SK-N-SH treated with all-trans-retinoic acid at 6 μM for 48 hours (cell line): ENCODE measurements at regions not wholly inside any gene's neighbourhood (a gene's known extent, or its start where the extent isn't known, plus 50 kb on each side); places are given as distances from the start of the nearest gene placed in this dataset.
"Not testable (repeated sequence)": the region's sequence is repeated elsewhere in the genome, so short reads cannot be mapped to it uniquely, and the experiment has no call there.

Source experiments
- ATAC-seq: fragments of 200-7000 bp; cut with Tn5 transposase; 3 replicates; pipeline ENCODE4 v1.9.1; 2020; ENCODE audit warnings: mild to moderate bottlenecking, moderate library complexity
- ARNTL ChIP-seq: fragments of 450-650 bp; formaldehyde crosslinking; IDR thresholded peaks from 2 replicates; pipeline ENCODE4 v1.5.0; 2020; ENCODE audit warnings: low read depth, mild to moderate bottlenecking, moderate library complexity, borderline replicate concordance
- BACH2 ChIP-seq: fragments of 250-450 bp; sonication (Bioruptor Pico); IDR thresholded peaks from 2 replicates; pipeline ENCODE4 v1.9.0; 2021; ENCODE audit warnings: mild to moderate bottlenecking, borderline replicate concordance
- CREB5 ChIP-seq: fragments of 250-450 bp; sonication (Bioruptor Pico); IDR thresholded peaks from 2 replicates; pipeline ENCODE4 v1.5.1; 2020; ENCODE audit warnings: low read depth, mild to moderate bottlenecking, moderate library complexity
- CSDC2 ChIP-seq: fragments of 250-450 bp; sonication (Bioruptor Pico); IDR thresholded peaks from 2 replicates; pipeline ENCODE4 v1.5.0; 2020; ENCODE audit warnings: mild to moderate bottlenecking, moderate library complexity
- CSRNP3 ChIP-seq: fragments of 250-450 bp; sonication (Bioruptor Pico); IDR thresholded peaks from 2 replicates; pipeline ENCODE4 v1.5.1; 2021; ENCODE audit warnings: mild to moderate bottlenecking, moderate library complexity
- ESRRG ChIP-seq: fragments of 250-450 bp; sonication (Bioruptor Pico); IDR thresholded peaks from 2 replicates; pipeline ENCODE4 v1.6.1; 2021; ENCODE audit warnings: mild to moderate bottlenecking
- GLIS3 ChIP-seq: fragments of 250-450 bp; sonication (Bioruptor Pico); IDR thresholded peaks from 2 replicates; pipeline ENCODE4 v1.5.0; 2020; ENCODE audit warnings: mild to moderate bottlenecking, moderate library complexity
- ISL1 ChIP-seq: fragments of 250-450 bp; sonication (Bioruptor Pico); IDR thresholded peaks from 2 replicates; pipeline ENCODE4 v2.1.2; 2022; ENCODE audit warnings: mild to moderate bottlenecking, moderate library complexity
- OSR1 ChIP-seq: fragments of 250-450 bp; sonication (Bioruptor Pico); IDR thresholded peaks from 2 replicates; pipeline ENCODE4 v1.8.0; 2022; ENCODE audit warnings: moderate library complexity, mild to moderate bottlenecking, inconsistent platforms
- PATZ1 ChIP-seq: fragments of 250-450 bp; sonication (Bioruptor Pico); IDR thresholded peaks from 2 replicates; pipeline ENCODE4 v1.8.0; 2020; ENCODE audit warnings: mild to moderate bottlenecking, moderate library complexity, borderline replicate concordance
- POU6F1 ChIP-seq: fragments of 250-450 bp; sonication (Bioruptor Pico); IDR thresholded peaks from 2 replicates; pipeline ENCODE4 v1.8.0; 2021; ENCODE audit warnings: low read depth, mild to moderate bottlenecking, moderate library complexity, borderline replicate concordance
- PPARA ChIP-seq: fragments of 250-450 bp; sonication (Bioruptor Pico); IDR thresholded peaks from 2 replicates; pipeline ENCODE4 v1.5.0; 2020; ENCODE audit warnings: mild to moderate bottlenecking, borderline replicate concordance
- RARB ChIP-seq: fragments of 250-450 bp; sonication (Bioruptor Pico); IDR thresholded peaks from 2 replicates; pipeline ENCODE4 v1.8.0; 2021; ENCODE audit warnings: mild to moderate bottlenecking, moderate library complexity
- SNAI2 ChIP-seq: fragments of 250-450 bp; sonication (Bioruptor Pico); IDR thresholded peaks from 2 replicates; pipeline ENCODE4 v1.5.0; 2020; ENCODE audit warnings: mild to moderate bottlenecking, moderate library complexity
- TCF4 ChIP-seq: fragments of 250-450 bp; sonication (Bioruptor Pico); IDR thresholded peaks from 2 replicates; pipeline ENCODE4 v1.8.0; 2021; ENCODE audit warnings: mild to moderate bottlenecking, moderate library complexity, borderline replicate concordance
- TOX ChIP-seq: fragments of 250-450 bp; sonication (Bioruptor Pico); IDR thresholded peaks from 2 replicates; pipeline ENCODE4 v1.8.0; 2021; ENCODE audit warnings: mild to moderate bottlenecking, moderate library complexity, borderline replicate concordance
- TSHZ2 ChIP-seq: fragments of 250-450 bp; sonication (Bioruptor Pico); IDR thresholded peaks from 2 replicates; pipeline ENCODE4 v1.5.0; 2020; ENCODE audit warnings: mild to moderate bottlenecking, moderate library complexity
- ZC3H10 ChIP-seq: fragments of 250-450 bp; sonication (Bioruptor Pico); IDR thresholded peaks from 2 replicates; pipeline ENCODE4 v1.5.1; 2021; ENCODE audit warnings: mild to moderate bottlenecking, moderate library complexity
- ZFP3 ChIP-seq: fragments of 250-450 bp; sonication (Bioruptor Pico); IDR thresholded peaks from 2 replicates; pipeline ENCODE4 v1.5.0; 2020; ENCODE audit warnings: mild to moderate bottlenecking, moderate library complexity
- ZFP30 ChIP-seq: fragments of 450-650 bp; formaldehyde crosslinking; IDR thresholded peaks from 2 replicates; pipeline ENCODE4 v1.5.0; 2022; ENCODE audit warnings: mild to moderate bottlenecking, moderate library complexity
- ZNF565 ChIP-seq: fragments of 450-650 bp; formaldehyde crosslinking; conservative IDR thresholded peaks from 2 replicates; pipeline ENCODE4 v1.5.0; 2020; ENCODE audit warnings: low read depth, mild to moderate bottlenecking, moderate library complexity
- ZNF70 ChIP-seq: fragments of 450-650 bp; formaldehyde crosslinking; IDR thresholded peaks from 2 replicates; pipeline ENCODE4 v1.5.0; 2020; ENCODE audit warnings: mild to moderate bottlenecking, moderate library complexity
- ZNF8 ChIP-seq: fragments of 450-650 bp; formaldehyde crosslinking; IDR thresholded peaks from 2 replicates; pipeline ENCODE4 v1.5.0; 2020; ENCODE audit warnings: mild to moderate bottlenecking, moderate library complexity

- TF ChIP-seq ZNF565 (no peak), RARB (CRISPR knock-in tag) (no peak), TOX (no peak)
- no peak for ATAC-seq
Observed at GRCh38 chr14:98916476-98916875, 355.5 kb downstream of the BCL11B start.

- ATAC-seq = no peak
- TF ChIP-seq SNAI2 (CRISPR knock-in tag) (no peak), ZFP30 (CRISPR knock-in tag) (no peak), RARB (CRISPR knock-in tag) (no peak), TSHZ2 (CRISPR knock-in tag) (no peak), TOX (no peak), CSDC2 (CRISPR knock-in tag) (no peak), ZNF8 (CRISPR knock-in tag) (no peak)
- TF ChIP-seq, all 23 proteins: peak for 0
Observed at GRCh38 chr14:98919434-98919833, 352.6 kb downstream of the BCL11B start.

GRCh38 chr14:98921306-98921705 lies 350.7 kb downstream of the BCL11B start:
- not testable (repeated sequence) for ATAC-seq

- ATAC-seq = no peak
- TF ChIP-seq POU6F1 (CRISPR knock-in tag) (no peak), CSRNP3 (CRISPR knock-in tag) (no peak), ISL1 (CRISPR knock-in tag) (no peak), ARNTL (CRISPR knock-in tag) (no peak), TCF4 (CRISPR knock-in tag) (no peak), ZC3H10 (CRISPR knock-in tag) (no peak), ZNF565 (no peak), RARB (CRISPR knock-in tag) (no peak), ESRRG (CRISPR knock-in tag) (no peak), SNAI2 (CRISPR knock-in tag) (no peak), ZFP3 (CRISPR knock-in tag) (no peak), TOX (no peak), OSR1 (no peak), GLIS3 (CRISPR knock-in tag) (no peak), CSDC2 (CRISPR knock-in tag) (no peak)
Observed at GRCh38 chr14:98923596-98923995, 348.4 kb downstream of the BCL11B start.

GRCh38 chr14:98924046-98924445 lies 348.0 kb downstream of the BCL11B start:
- no peak for ATAC-seq
- TF ChIP-seq CREB5 (no peak), TSHZ2 (CRISPR knock-in tag) (no peak), BACH2 (no peak), TCF4 (CRISPR knock-in tag) (no peak), ZFP30 (CRISPR knock-in tag) (no peak), PPARA (CRISPR knock-in tag) (no peak), RARB (CRISPR knock-in tag) (no peak), ZNF565 (no peak), ESRRG (CRISPR knock-in tag) (no peak), OSR1 (no peak), ZFP3 (CRISPR knock-in tag) (no peak), ZNF70 (CRISPR knock-in tag) (no peak), PATZ1 (CRISPR knock-in tag) (no peak), CSDC2 (CRISPR knock-in tag) (no peak), TOX (no peak), ZC3H10 (CRISPR knock-in tag) (no peak), ZNF8 (CRISPR knock-in tag) (no peak)
